ENCODE measurements at regions not wholly inside any gene's neighbourhood (a gene's known extent, or its start where the extent isn't known, plus 50 kb on each side); places are given as distances from the start of the nearest gene placed in this dataset.

GRCh38 chr14:29255692-29256091 is 489.1 kb downstream of the FOXG1 start:
- no peaks in the 10 kb centered on the region for H3K4me1 ChIP-seq (ENCODE audit: control insufficient read depth in 1 of 2, insufficient read depth in 2 of 2, low read length in 2 of 2)
- no peaks in the 10 kb centered on the region for H3K79me1 ChIP-seq (ENCODE audit: low read length)
- H3K9ac ChIP-seq (ENCODE audit: low read length), result no peak overlapping the region
- H3K27me3 ChIP-seq (ENCODE audit: insufficient read depth, low read length), result no peaks in the 10 kb centered on the region
- no peak overlapping the region for H3K4ac ChIP-seq (ENCODE audit: low read depth, low read length)
- H3K4me3 ChIP-seq (ENCODE audit: low read depth, low read length), result no peak overlapping the region
- H3K79me2 ChIP-seq (ENCODE audit: control insufficient read depth, insufficient read depth, low read length, poor library complexity), result no peaks in the 10 kb centered on the region
- H2BK12ac ChIP-seq (ENCODE audit: low read length), result no peak overlapping the region
- H2AK5ac ChIP-seq (ENCODE audit: low read length), result no peak overlapping the region
- H4K91ac ChIP-seq (ENCODE audit: low read depth, low read length), result no peak overlapping the region
- no peaks in the 10 kb centered on the region for H3K36me3 ChIP-seq (ENCODE audit: control insufficient read depth in 1 of 2, insufficient read depth in 2 of 2, low read length in 2 of 2)
- H4K12ac ChIP-seq (ENCODE audit: low read depth, low read length), result no peak overlapping the region
- no peak overlapping the region for H2AFZ ChIP-seq (ENCODE audit: insufficient read depth, low read length, poor library complexity)
- DNase-seq, result no peak
- no peak overlapping the region for H3K18ac ChIP-seq (ENCODE audit: low read length)
- H4K8ac ChIP-seq (ENCODE audit: low read depth, low read length), result no peak overlapping the region
- peaks cover 4% of the 10 kb centered on the region for H3K9me3 ChIP-seq (ENCODE audit: insufficient read depth, low read depth, low read length)
- no CpG with 5 or more reads among the region's 1 CpG for WGBS (ENCODE audit: extremely low coverage, insufficient coverage, insufficient read length)
- no peak overlapping the region for H3K4me2 ChIP-seq (ENCODE audit: low read length)
- H3K14ac ChIP-seq (ENCODE audit: low read length), result no peak overlapping the region
- no peak overlapping the region for H2BK120ac ChIP-seq (ENCODE audit: insufficient read depth, low read length, poor library complexity)
- no peak overlapping the region for H3K27ac ChIP-seq (ENCODE audit: low read depth, low read length)
- H2BK5ac ChIP-seq (ENCODE audit: low read depth, low read length, poor library complexity), result no peak overlapping the region
- H3K23ac ChIP-seq (ENCODE audit: low read length), result no peak overlapping the region

DNA sequence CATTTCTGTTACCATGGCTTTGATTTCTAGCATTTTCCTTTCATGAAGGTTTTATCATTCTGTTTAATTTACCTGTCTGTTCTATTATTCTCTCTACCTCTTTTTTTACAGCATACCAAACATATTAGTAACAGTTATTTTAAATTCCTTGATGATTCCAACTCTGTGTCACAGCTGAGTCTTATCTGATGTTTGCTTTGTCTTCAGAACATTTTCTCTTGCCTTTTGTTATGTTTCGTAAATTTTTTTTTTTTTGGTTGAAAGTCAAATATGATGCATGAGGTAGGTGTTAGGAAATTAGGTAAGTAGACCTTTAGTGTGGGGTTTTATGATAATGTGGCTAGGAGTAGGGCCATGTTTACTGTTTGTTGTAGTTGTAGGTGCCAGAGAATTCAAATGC is 496.4 kb downstream of the FOXG1 start:
- no peak overlapping the region for H2BK12ac ChIP-seq (ENCODE audit: low read length)

DNA sequence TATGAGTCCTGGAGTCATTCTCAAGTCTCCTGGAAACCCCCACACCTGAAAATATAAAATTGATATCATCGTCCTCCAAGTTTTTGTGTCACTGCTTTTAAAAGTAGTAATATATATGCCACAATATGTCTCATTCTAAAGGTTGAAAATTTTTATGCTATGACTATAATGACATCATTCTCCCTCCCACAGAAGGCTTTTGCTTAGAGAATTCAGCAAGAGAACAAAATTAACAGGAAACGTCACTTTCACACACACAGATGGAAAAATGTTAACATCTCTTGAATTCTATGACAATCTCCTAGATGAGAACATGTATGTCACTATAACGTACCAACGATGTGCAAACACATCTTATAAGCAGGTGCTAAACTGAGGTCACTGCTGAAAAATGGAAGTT is 498.3 kb downstream of the FOXG1 start:
- Histone ChIP-seq H3K79me2 (ENCODE audit: control insufficient read depth, insufficient read depth, low read length, poor library complexity) (no peaks in the 10 kb centered on the region), H3K9me3 (ENCODE audit: insufficient read depth, low read depth, low read length) (no peaks in the 10 kb centered on the region), H3K4me3 (ENCODE audit: low read depth, low read length) (no peak overlapping the region), H2BK120ac (ENCODE audit: insufficient read depth, low read length, poor library complexity) (no peak overlapping the region), H3K36me3 (ENCODE audit: control insufficient read depth in 1 of 2, insufficient read depth in 2 of 2, low read length in 2 of 2) (no peaks in the 10 kb centered on the region), H2BK12ac (ENCODE audit: low read length) (no peak overlapping the region), H3K27me3 (ENCODE audit: insufficient read depth, low read length) (no peaks in the 10 kb centered on the region), H3K9ac (ENCODE audit: low read length) (no peak overlapping the region), H3K27ac (ENCODE audit: low read depth, low read length) (no peak overlapping the region), H4K12ac (ENCODE audit: low read depth, low read length) (no peak overlapping the region), H4K8ac (ENCODE audit: low read depth, low read length) (no peak overlapping the region), H2BK5ac (ENCODE audit: low read depth, low read length, poor library complexity) (no peak overlapping the region), H2AK5ac (ENCODE audit: low read length) (no peak overlapping the region), H2AFZ (ENCODE audit: insufficient read depth, low read length, poor library complexity) (no peak overlapping the region), H3K4ac (ENCODE audit: low read depth, low read length) (no peak overlapping the region), H3K14ac (ENCODE audit: low read length) (no peak overlapping the region), H3K23ac (ENCODE audit: low read length) (no peak overlapping the region), H3K4me2 (ENCODE audit: low read length) (no peak overlapping the region), H3K4me1 (ENCODE audit: control insufficient read depth in 1 of 2, insufficient read depth in 2 of 2, low read length in 2 of 2) (no peaks in the 10 kb centered on the region), H3K79me1 (ENCODE audit: low read length) (no peaks in the 10 kb centered on the region), H4K91ac (ENCODE audit: low read depth, low read length) (no peak overlapping the region), H3K18ac (ENCODE audit: low read length) (no peak overlapping the region)
- no CpG with 5 or more reads among the region's 4 CpGs for WGBS (ENCODE audit: extremely low coverage, insufficient coverage, insufficient read length)
- no peak for DNase-seq

More for the DNA sequence above, 496.4 kb downstream of the FOXG1 start:
- DNase-seq, result no peak
- Histone ChIP-seq H4K12ac (ENCODE audit: low read depth, low read length) (no peak overlapping the region), H3K14ac (ENCODE audit: low read length) (no peak overlapping the region), H4K91ac (ENCODE audit: low read depth, low read length) (no peak overlapping the region), H3K18ac (ENCODE audit: low read length) (no peak overlapping the region), H3K27ac (ENCODE audit: low read depth, low read length) (no peak overlapping the region), H3K4me3 (ENCODE audit: low read depth, low read length) (no peak overlapping the region), H3K23ac (ENCODE audit: low read length) (no peak overlapping the region), H3K79me1 (ENCODE audit: low read length) (no peaks in the 10 kb centered on the region), H3K27me3 (ENCODE audit: insufficient read depth, low read length) (no peaks in the 10 kb centered on the region), H2AK5ac (ENCODE audit: low read length) (no peak overlapping the region), H2BK5ac (ENCODE audit: low read depth, low read length, poor library complexity) (no peak overlapping the region), H4K8ac (ENCODE audit: low read depth, low read length) (no peak overlapping the region), H3K4ac (ENCODE audit: low read depth, low read length) (no peak overlapping the region), H2BK120ac (ENCODE audit: insufficient read depth, low read length, poor library complexity) (no peak overlapping the region), H3K79me2 (ENCODE audit: control insufficient read depth, insufficient read depth, low read length, poor library complexity) (no peaks in the 10 kb centered on the region), H3K36me3 (ENCODE audit: control insufficient read depth in 1 of 2, insufficient read depth in 2 of 2, low read length in 2 of 2) (no peaks in the 10 kb centered on the region), H2AFZ (ENCODE audit: insufficient read depth, low read length, poor library complexity) (no peak overlapping the region), H3K9ac (ENCODE audit: low read length) (no peak overlapping the region), H3K4me2 (ENCODE audit: low read length) (no peak overlapping the region), H3K9me3 (ENCODE audit: insufficient read depth, low read depth, low read length) (no peaks in the 10 kb centered on the region), H3K4me1 (ENCODE audit: control insufficient read depth in 1 of 2, insufficient read depth in 2 of 2, low read length in 2 of 2) (no peaks in the 10 kb centered on the region)
- no CpG with 5 or more reads among the region's 1 CpG for WGBS (ENCODE audit: extremely low coverage, insufficient coverage, insufficient read length)

- no peak overlapping the region for H3K23ac ChIP-seq (ENCODE audit: low read length)
- no peak overlapping the region for H2BK120ac ChIP-seq (ENCODE audit: insufficient read depth, low read length, poor library complexity)
- no peak overlapping the region for H4K8ac ChIP-seq (ENCODE audit: low read depth, low read length)
- no peaks in the 10 kb centered on the region for H3K36me3 ChIP-seq (ENCODE audit: control insufficient read depth in 1 of 2, insufficient read depth in 2 of 2, low read length in 2 of 2)
- no peak overlapping the region for H4K91ac ChIP-seq (ENCODE audit: low read depth, low read length)
- H3K27me3 ChIP-seq (ENCODE audit: insufficient read depth, low read length), result no peaks in the 10 kb centered on the region
- no peak overlapping the region for H3K14ac ChIP-seq (ENCODE audit: low read length)
- no CpG with 5 or more reads among the region's 1 CpG for WGBS (ENCODE audit: extremely low coverage, insufficient coverage, insufficient read length)
- H3K9ac ChIP-seq (ENCODE audit: low read length), result no peak overlapping the region
- no peak for DNase-seq
- no peak overlapping the region for H3K18ac ChIP-seq (ENCODE audit: low read length)
- no peak overlapping the region for H3K4me3 ChIP-seq (ENCODE audit: low read depth, low read length)
- H3K4ac ChIP-seq (ENCODE audit: low read depth, low read length), result no peak overlapping the region
- no peak overlapping the region for H2BK12ac ChIP-seq (ENCODE audit: low read length)
- H3K79me1 ChIP-seq (ENCODE audit: low read length), result no peaks in the 10 kb centered on the region
- no peaks in the 10 kb centered on the region for H3K9me3 ChIP-seq (ENCODE audit: insufficient read depth, low read depth, low read length)
- no peaks in the 10 kb centered on the region for H3K4me1 ChIP-seq (ENCODE audit: control insufficient read depth in 1 of 2, insufficient read depth in 2 of 2, low read length in 2 of 2)
- H3K79me2 ChIP-seq (ENCODE audit: control insufficient read depth, insufficient read depth, low read length, poor library complexity), result no peaks in the 10 kb centered on the region
- H3K4me2 ChIP-seq (ENCODE audit: low read length), result no peak overlapping the region
- H2AK5ac ChIP-seq (ENCODE audit: low read length), result no peak overlapping the region
- no peak overlapping the region for H2BK5ac ChIP-seq (ENCODE audit: low read depth, low read length, poor library complexity)
- H4K12ac ChIP-seq (ENCODE audit: low read depth, low read length), result no peak overlapping the region
- H3K27ac ChIP-seq (ENCODE audit: low read depth, low read length), result no peak overlapping the region
- H2AFZ ChIP-seq (ENCODE audit: insufficient read depth, low read length, poor library complexity), result no peak overlapping the region
Observed at GRCh38 chr14:29265852-29266251, 499.3 kb downstream of the FOXG1 start.
